COR-L47 (cell line): ENCODE measurements at regions not wholly inside any gene's neighbourhood (a gene's known extent, or its start where the extent isn't known, plus 50 kb on each side); places are given as distances from the start of the nearest gene placed in this dataset.
"Not testable (repeated sequence)": the region's sequence is repeated elsewhere in the genome, so short reads cannot be mapped to it uniquely, and the experiment has no call there.

Experiments
- DNase-seq: peaks from one replicate; lab custom pipeline; 2025; lab: John Stamatoyannopoulos, UW

GRCh38 chrX:95218976-95219375 is 1465.7 kb upstream of the DIAPH2 start:
- no peak for DNase-seq

DNA sequence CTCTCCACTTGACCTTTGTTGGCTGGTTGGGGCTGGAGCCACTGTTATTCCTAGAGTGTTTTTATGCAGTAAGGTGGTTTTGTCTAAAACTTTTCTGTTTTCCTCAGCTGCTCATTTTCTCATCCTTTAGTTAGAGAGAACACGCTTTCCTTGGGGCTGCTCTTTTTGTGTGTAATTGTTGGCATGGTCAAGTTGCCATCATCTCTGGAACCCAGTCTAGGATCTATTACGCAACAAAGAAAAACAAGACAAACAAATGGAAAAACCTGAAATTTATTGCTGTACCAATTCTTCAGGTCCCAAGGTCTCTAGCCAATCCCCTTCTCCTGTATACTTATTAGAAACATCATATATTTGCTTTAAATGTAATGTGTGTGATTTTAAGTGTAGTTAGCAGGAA is 1436.3 kb upstream of the DIAPH2 start:
- no peak for DNase-seq

- DNase-seq: no peak
Observed at GRCh38 chrX:95290455-95290854, 1394.2 kb upstream of the DIAPH2 start.

DNA sequence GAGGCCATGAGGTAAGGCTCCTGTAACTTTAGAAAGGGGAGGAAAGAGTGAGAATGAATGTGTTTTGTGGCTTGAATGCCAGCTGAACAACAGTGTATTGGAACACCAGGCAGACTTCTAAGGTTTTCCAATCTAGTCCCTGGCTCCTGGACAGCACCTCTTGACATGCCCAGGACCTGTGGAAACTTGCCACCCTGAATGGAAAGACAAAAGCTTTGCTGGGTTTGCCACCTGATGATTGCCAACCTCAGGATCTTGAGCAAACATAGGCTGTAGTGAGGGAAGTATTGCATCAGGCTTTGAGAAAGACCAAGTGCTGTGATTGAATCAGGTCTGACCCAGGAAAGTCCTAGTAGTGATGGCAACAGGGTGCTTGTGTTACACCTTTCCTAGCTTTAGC is 1393.1 kb upstream of the DIAPH2 start:
- no peak for DNase-seq

DNA sequence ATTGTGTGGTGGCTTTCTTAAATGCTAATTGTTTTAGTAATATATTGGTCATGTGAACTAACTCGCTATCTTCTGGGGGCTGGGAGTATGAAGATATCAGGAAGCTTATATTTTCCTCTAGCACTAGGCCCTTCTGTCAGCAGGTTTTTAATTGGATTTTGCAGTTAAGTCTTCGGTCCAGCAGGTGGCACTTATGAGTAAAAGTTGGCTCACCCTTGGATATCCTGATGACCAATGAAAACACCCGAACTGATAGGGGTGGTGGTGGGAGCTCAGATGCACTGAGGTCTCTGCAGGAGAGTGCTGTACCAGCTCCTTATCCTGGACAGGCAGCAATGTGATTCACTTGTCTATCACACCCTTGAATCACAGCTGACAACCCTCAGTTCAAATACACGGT is 1365.8 kb upstream of the DIAPH2 start:
- no peak for DNase-seq

DNA sequence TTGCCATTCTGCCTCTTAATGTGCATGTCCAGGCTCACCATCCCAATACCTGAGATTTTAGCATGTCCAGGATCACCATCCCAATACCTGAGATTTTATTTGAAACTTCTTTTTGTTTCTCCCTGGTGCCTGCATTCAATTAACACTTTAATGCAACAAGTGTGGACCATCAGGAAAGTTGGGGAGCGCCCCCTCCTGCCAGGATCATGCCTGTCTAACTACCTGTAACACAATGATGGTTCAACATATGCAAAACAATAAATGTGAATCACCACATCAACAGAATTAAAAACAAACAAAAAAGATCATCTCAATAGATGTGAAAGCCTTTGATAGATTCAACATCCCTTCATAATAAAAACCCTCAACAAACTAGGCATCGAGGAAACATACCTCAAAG is 1359.5 kb upstream of the DIAPH2 start:
- DNase-seq: no peak

DNA sequence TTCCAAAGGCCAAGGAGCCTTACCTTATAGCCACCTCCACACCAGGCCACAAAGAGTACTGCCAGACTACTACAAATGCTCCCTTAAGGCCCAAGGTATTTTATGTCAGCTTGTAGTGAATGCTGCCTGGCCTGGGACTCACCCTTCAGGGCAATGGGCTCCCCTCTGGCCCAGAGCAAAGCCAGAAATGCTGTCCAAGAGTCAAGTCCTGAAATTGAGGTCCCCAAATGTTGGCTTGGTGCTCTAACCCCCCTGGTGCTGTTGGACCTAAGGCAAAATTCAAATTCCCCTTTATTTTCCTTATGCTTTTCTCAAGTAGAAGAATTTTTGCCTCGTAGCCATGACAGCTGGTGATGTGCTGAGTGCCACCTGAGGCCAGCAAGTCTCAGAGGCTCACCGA is 1354.3 kb upstream of the DIAPH2 start:
- DNase-seq: no peak

DNA sequence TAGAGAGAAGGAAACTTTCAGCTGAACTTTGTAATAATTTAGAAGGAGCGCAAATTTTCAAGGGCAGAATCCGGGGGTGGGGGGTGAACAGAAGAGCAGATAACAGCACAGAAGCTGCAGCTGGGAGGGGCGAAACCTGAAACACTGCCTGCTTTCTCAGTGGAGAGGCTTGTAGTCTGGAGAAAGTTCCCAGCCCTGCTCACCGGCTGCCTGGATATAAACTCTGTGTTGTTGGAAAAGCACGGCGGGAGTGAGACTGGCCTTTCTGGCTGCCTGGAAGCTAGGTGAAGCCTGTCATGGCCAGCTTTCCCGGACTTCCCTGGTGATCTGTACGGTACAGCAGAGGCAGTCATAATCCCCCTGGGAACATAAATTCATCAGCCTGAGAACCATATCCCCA is 1352.1 kb upstream of the DIAPH2 start:
- DNase-seq: no peak

DNA sequence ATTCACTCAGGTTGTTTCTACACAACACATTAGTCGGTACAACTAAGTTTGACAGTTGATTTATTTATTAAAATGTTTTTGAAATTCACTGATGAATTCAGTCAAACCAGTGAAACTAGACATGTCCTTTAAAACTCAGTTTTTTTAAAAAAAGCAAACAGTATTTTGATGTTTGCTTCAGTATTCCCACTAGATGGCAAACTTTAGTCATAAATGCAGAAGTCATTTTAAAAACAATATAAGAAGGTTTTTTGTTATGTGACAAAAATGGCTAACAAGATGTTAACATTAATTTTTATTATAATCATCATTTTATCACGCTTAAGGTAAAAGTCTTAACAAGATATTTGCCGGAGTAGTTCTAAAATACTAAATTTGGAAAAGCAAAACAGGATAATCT is 1337.8 kb upstream of the DIAPH2 start:
- DNase-seq: no peak

GRCh38 chrX:95350774-95351488 is 1333.7 kb upstream of the DIAPH2 start:
- no peak for DNase-seq

- DNase-seq: no peak
Observed at GRCh38 chrX:95367286-95367685, 1317.4 kb upstream of the DIAPH2 start.

DNA sequence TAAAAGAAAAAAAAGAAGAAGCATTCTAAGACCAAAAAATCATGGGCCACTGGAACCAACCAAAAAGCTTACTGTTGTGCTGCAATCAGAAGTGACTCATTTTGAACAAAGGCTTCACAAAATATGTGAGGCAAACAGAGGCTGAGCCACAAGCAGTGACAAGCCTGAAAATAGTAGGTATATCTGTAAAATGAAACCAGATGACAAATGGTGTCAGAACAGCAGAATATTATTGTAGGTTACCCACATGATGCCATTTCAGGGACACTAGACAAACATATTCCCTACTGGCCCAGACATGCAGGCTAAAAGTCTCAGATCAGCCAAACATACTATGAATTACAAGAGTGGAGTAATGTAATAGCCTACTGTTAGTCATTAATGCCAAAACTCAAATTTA is 1301.8 kb upstream of the DIAPH2 start:
- DNase-seq: no peak

GRCh38 chrX:95383778-95384177 is 1300.9 kb upstream of the DIAPH2 start:
- DNase-seq: no peak

DNA sequence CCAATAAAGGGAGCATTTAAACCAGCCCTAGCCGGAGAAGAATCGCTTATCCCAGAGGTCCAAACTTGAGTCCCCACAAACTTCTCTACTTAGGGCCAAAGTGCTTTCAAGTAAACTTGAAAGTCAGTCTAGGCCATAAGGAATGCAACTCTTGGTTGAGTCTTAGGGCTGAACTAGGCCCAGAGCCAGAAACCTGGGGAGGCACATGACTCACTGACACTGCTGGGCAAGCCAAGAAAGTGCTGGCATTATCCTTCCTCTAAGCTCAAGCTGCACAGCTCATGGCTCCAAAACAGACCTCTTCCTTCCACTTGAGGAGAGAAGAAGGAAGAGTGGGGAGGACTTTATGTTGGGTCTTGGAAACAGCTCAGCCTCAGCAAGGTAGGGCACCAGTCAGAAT is 1257.3 kb upstream of the DIAPH2 start:
- DNase-seq: no peak

DNA sequence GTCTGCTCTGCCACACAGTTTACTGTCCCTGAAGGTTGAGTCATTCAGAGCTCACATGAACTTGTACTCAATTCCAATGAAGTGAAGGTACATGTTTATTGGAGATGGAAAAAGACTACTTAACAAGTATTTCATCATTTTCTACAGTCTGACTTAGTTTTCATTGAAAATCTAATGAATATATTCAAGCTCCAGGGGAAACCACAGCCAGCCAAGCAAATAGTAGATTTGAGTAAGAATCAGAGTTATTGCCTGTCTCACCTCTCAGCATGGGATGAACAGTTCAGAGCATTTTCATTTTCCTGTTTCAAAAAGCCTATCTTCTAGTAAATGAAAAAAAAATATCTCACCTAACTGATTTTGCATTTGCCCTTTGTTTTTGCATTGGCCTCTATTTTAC is 1249.4 kb upstream of the DIAPH2 start:
- DNase-seq: no peak

- no peak for DNase-seq
Observed at GRCh38 chrX:95441836-95442235, 1242.8 kb upstream of the DIAPH2 start.

- DNase-seq: no peak
Observed at GRCh38 chrX:95484781-95485180, 1199.9 kb upstream of the DIAPH2 start.

DNA sequence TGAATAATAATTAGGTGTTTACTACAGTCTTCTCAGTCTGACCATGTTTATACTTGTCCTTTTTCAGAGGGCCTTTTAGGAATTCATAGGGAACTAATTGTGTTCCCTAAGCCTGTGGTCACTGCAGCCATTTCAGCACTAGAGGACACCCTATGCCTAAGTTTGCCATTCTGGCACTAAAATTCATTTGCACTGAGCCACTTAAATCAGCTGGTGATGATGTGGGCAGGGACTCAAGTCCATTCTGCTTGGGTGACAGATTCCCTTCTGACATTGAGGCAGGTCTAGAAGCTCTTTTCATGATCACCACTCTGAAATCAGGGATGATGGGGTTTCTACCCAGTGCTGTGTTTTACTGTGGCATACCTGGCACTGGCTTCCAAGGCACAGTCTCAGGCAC is 1178.9 kb upstream of the DIAPH2 start:
- no peak for DNase-seq

DNA sequence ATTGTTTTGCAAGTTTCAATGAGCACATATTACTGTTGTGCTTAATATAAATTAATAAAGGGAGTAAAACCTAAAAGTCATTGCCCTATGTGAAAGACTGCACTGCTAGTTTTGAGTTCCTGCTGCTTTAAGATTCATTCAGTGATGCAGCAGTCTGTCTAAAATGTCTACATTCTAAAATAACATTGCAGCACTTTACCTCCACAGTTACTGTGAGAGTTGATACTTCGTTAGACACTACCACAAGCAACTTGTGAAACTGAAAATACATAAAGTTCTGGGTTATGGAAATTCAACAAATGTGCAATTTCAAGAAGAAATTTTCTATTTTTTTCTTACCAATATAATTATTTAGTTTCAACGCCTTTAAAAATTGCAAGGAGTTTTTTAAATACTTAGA is 1175.2 kb upstream of the DIAPH2 start:
- no peak for DNase-seq

GRCh38 chrX:95524018-95524417 is 1160.6 kb upstream of the DIAPH2 start:
- DNase-seq: not testable (repeated sequence)

- no peak for DNase-seq
Observed at GRCh38 chrX:95536111-95536510, 1148.5 kb upstream of the DIAPH2 start.

DNA sequence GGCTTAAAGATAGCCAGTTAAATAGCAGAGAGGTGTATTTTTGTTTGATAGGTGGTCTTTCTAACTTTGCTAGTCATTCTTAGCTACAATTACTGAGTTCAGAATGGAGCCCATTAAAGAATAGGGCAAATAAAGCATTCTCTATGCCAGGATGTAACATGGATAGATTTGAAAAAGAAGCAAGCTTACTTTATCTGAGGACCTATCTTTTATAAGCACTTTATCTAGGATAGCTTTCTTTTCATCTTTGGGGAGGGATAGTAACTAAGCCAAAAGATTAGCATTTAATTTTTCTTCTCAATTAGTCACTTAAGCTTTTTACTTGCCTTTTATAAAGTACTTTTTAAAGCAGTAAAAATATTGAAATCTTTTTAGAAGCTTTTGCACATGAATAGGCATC is 1148.0 kb upstream of the DIAPH2 start:
- no peak for DNase-seq

- DNase-seq: no peak
Observed at GRCh38 chrX:95539041-95539440, 1145.6 kb upstream of the DIAPH2 start.

DNA sequence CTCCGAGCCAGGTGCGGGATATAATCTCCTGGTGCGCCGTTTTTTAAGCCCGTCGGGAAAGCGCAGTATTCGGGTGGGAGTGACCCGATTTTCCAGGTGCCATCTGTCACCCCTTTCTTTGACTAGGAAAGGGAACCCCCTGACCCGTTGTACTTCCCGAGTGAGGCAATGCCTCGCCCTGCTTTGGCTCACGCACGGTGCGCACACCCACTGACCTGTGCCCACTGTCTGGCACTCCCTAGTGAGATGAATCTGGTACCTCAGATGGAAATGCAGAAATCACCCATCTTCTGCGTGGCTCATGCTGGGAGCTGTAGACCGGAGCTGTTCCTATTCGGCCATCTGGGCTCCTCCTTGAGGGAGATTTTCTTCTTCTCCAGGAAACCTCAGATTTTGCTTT is 1135.1 kb upstream of the DIAPH2 start:
- DNase-seq: not testable (repeated sequence)

DNA sequence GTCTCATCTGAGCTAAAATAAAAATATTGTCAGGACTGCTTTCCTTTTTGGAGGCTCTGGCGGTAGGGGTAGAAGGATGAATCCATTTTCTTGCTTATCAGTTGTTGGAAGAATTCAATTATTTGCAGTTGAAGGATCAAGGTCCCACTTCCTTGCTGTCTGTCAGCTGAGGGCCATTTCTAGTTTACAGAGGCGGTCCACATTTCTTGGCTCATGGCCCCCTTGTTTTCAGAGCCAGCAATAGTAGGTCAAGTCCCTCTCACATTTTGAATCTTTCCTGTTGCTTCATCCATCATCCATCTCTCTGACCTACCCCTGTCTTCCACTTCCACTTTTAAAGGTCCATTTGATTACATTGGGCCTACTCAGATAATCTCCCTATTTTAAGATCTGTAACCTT is 1099.3 kb upstream of the DIAPH2 start:
- no peak for DNase-seq
